NOMO-1 treated with DMSO at 0.1 percent for 48 hours (cell line): ENCODE measurements at regions not wholly inside any gene's neighbourhood (a gene's known extent, or its start where the extent isn't known, plus 50 kb on each side); places are given as distances from the start of the nearest gene placed in this dataset.
"Not testable (repeated sequence)": the region's sequence is repeated elsewhere in the genome, so short reads cannot be mapped to it uniquely, and the experiment has no call there.

Experiments used
- DNase-seq: peaks from one replicate; lab custom pipeline; 2025; ENCODE audit not compliant: unreplicated experiment; lab: John Stamatoyannopoulos, UW

- no peak for DNase-seq
Measured at GRCh38 chr22:23397613-23398567, 182.2 kb downstream of the IGLL1 start.

- DNase-seq: no peak
Measured at GRCh38 chr22:23397008-23397612, 183.0 kb downstream of the IGLL1 start.

- no peak for DNase-seq
Measured at GRCh38 chr22:23396362-23397007, 183.6 kb downstream of the IGLL1 start.

GRCh38 chr22:23395530-23396361, 184.3 kb downstream of the IGLL1 start:
- DNase-seq: no peak

- DNase-seq: no peak
Measured at GRCh38 chr22:23394525-23395326, 185.4 kb downstream of the IGLL1 start.

- DNase-seq: no peak
Measured at GRCh38 chr22:23393721-23394320, 186.3 kb downstream of the IGLL1 start.

GRCh38 chr22:23393199-23393598, 186.9 kb downstream of the IGLL1 start:
- DNase-seq: not testable (repeated sequence)

- DNase-seq: no peak
Measured at GRCh38 chr22:23392420-23393121, 187.5 kb downstream of the IGLL1 start.

GRCh38 chr22:23391022-23391421, 189.1 kb downstream of the IGLL1 start:
- DNase-seq: no peak

- DNase-seq: no peak
Measured at GRCh38 chr22:23389271-23390071, 190.6 kb downstream of the IGLL1 start.

- no peak for DNase-seq
Measured at GRCh38 chr22:23388517-23388890, 191.6 kb downstream of the IGLL1 start.

GRCh38 chr22:23387827-23388516, 192.1 kb downstream of the IGLL1 start:
- no peak for DNase-seq

GRCh38 chr22:23386822-23387580, 193.1 kb downstream of the IGLL1 start:
- DNase-seq: no peak

GRCh38 chr22:23385678-23386631, 194.1 kb downstream of the IGLL1 start:
- DNase-seq: peak; percentile 35

- no peak for DNase-seq
Measured at GRCh38 chr22:23384923-23385677, 195.0 kb downstream of the IGLL1 start.
